ENCODE measurements at regions not wholly inside any gene's neighbourhood (a gene's known extent, or its start where the extent isn't known, plus 50 kb on each side); places are given as distances from the start of the nearest gene placed in this dataset.
A peak's percentile ranks its signal among the peaks of the same experiment; 100 is the strongest.

GRCh38 chr2:193796847-193797246, 1602.1 kb upstream of the TMEFF2 start:
- H3K4me3 ChIP-seq (ENCODE audit: low read depth, low read length): no peak overlapping the region
- no peaks in the 10 kb centered on the region for H3K27me3 ChIP-seq (ENCODE audit: insufficient read depth, low read depth, severe bottlenecking)
- H3K36me3 ChIP-seq: no peaks in the 10 kb centered on the region
- DNase-seq: no peak
- no peak overlapping the region for H3K27ac ChIP-seq
- H3K9me3 ChIP-seq (ENCODE audit: severe bottlenecking): no peaks in the 10 kb centered on the region
- TF ChIP-seq CTCF (IDR thresholded peaks at IDR 0.05; ENCODE audit: low read depth, low read length): no peak

- no peak overlapping the region for H3K27ac ChIP-seq
- no peak for TF ChIP-seq CTCF (IDR thresholded peaks at IDR 0.05; ENCODE audit: low read depth, low read length)
- DNase-seq: no peak
- H3K36me3 ChIP-seq: no peaks in the 10 kb centered on the region
- no peaks in the 10 kb centered on the region for H3K27me3 ChIP-seq (ENCODE audit: insufficient read depth, low read depth, severe bottlenecking)
- no peak overlapping the region for H3K4me3 ChIP-seq (ENCODE audit: low read depth, low read length)
- no peaks in the 10 kb centered on the region for H3K9me3 ChIP-seq (ENCODE audit: severe bottlenecking)
Measured at GRCh38 chr2:193793914-193794313, 1599.2 kb upstream of the TMEFF2 start.

- no peak for TF ChIP-seq CTCF (IDR thresholded peaks at IDR 0.05; ENCODE audit: low read depth, low read length)
- no peak for DNase-seq
- Histone ChIP-seq H3K4me3 (ENCODE audit: low read depth, low read length) (no peak overlapping the region), H3K27me3 (ENCODE audit: insufficient read depth, low read depth, severe bottlenecking) (no peaks in the 10 kb centered on the region), H3K36me3 (no peaks in the 10 kb centered on the region), H3K27ac (no peak overlapping the region), H3K9me3 (ENCODE audit: severe bottlenecking) (no peaks in the 10 kb centered on the region)
Measured at GRCh38 chr2:193783681-193784080, 1588.9 kb upstream of the TMEFF2 start.

DNA sequence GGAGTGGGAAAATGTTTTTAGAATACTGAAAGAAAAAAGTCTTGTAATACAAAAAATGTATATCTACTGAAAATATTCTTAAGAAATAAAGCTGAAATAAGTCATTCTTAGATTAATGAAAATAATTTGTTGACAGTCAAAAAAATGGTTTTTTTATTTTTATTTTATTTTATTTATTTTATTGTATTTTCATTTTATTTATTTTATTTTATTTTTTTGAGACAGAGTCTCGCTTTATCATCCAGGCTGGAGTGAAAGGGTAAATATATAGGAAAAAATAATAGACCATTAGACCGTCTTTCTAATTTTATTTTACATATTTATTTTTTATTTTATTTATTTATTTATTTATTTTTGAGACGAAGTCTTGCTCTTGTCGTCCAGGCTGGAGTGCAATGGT, 1583.6 kb upstream of the TMEFF2 start:
- H3K9me3 ChIP-seq (ENCODE audit: severe bottlenecking): no peaks in the 10 kb centered on the region
- H3K27me3 ChIP-seq (ENCODE audit: insufficient read depth, low read depth, severe bottlenecking): no peaks in the 10 kb centered on the region
- no peaks in the 10 kb centered on the region for H3K36me3 ChIP-seq
- no peak overlapping the region for H3K4me3 ChIP-seq (ENCODE audit: low read depth, low read length)
- DNase-seq: no peak
- H3K27ac ChIP-seq: no peak overlapping the region
- no peak for TF ChIP-seq CTCF (IDR thresholded peaks at IDR 0.05; ENCODE audit: low read depth, low read length)

- Histone ChIP-seq H3K4me3 (ENCODE audit: low read depth, low read length) (no peak overlapping the region), H3K27me3 (ENCODE audit: insufficient read depth, low read depth, severe bottlenecking) (no peaks in the 10 kb centered on the region), H3K36me3 (no peaks in the 10 kb centered on the region), H3K27ac (no peak overlapping the region), H3K9me3 (ENCODE audit: severe bottlenecking) (no peaks in the 10 kb centered on the region)
- peak; percentile 30; the same call in 1 of the 2 replicates for TF ChIP-seq CTCF (IDR thresholded peaks at IDR 0.05; ENCODE audit: low read depth, low read length)
- peak; percentile 49 for DNase-seq
Measured at GRCh38 chr2:193776988-193777387, 1582.3 kb upstream of the TMEFF2 start.

DNA sequence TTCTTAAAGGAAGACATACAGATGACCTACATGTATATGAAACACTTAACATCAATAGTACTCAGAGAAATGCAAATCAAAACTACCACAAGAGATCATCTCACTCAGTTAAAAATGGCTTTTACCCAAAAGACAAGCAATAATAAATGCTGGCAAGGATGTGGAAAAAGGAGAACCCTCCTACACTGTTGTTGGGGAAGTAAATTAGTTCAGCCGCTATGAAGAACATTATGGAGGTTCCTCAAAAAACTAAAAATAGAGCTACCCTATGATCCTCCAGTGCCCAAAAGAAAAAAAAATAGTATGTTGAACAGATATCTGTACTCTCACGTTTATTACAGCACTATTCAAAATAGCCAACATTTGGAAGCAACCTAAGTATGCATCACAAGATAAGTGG, 1579.4 kb upstream of the TMEFF2 start:
- H3K27me3 ChIP-seq (ENCODE audit: insufficient read depth, low read depth, severe bottlenecking): no peaks in the 10 kb centered on the region
- DNase-seq: no peak
- H3K9me3 ChIP-seq (ENCODE audit: severe bottlenecking): no peaks in the 10 kb centered on the region
- TF ChIP-seq CTCF (IDR thresholded peaks at IDR 0.05; ENCODE audit: low read depth, low read length): no peak
- no peaks in the 10 kb centered on the region for H3K36me3 ChIP-seq
- no peak overlapping the region for H3K4me3 ChIP-seq (ENCODE audit: low read depth, low read length)
- H3K27ac ChIP-seq: no peak overlapping the region

Data from WERI-Rb-1 (cell line).